Activated T-cell treated with anti-CD3 and anti-CD28 coated beads for 4 hours (primary cell): ENCODE measurements at regions not wholly inside any gene's neighbourhood (a gene's known extent, or its start where the extent isn't known, plus 50 kb on each side); places are given as distances from the start of the nearest gene placed in this dataset.

Experiments
- DNase-seq: peaks from one replicate; pipeline ENCODE4 v3.0.0-alpha.2; 2020

GRCh38 chr22:48368975-48369525, 1458.6 kb downstream of the BRD1 start:
- DNase-seq: no peak

- no peak for DNase-seq
Measured at GRCh38 chr22:48367731-48368130, 1459.9 kb downstream of the BRD1 start.

GRCh38 chr22:48366591-48366990, 1461.1 kb downstream of the BRD1 start:
- no peak for DNase-seq

- DNase-seq: no peak
Measured at GRCh38 chr22:48366056-48366455, 1461.6 kb downstream of the BRD1 start.

- DNase-seq: no peak
Measured at GRCh38 chr22:48365386-48365785, 1462.3 kb downstream of the BRD1 start.

GRCh38 chr22:48362721-48363404, 1464.8 kb downstream of the BRD1 start:
- DNase-seq: no peak

GRCh38 chr22:48361099-48361639, 1466.5 kb downstream of the BRD1 start:
- DNase-seq: no peak

GRCh38 chr22:48359613-48359965, 1468.1 kb downstream of the BRD1 start:
- DNase-seq: no peak

- no peak for DNase-seq
Measured at GRCh38 chr22:48358886-48359612, 1468.6 kb downstream of the BRD1 start.

- DNase-seq: no peak
Measured at GRCh38 chr22:48357961-48358360, 1469.7 kb downstream of the BRD1 start.

- no peak for DNase-seq
Measured at GRCh38 chr22:48357196-48357595, 1470.5 kb downstream of the BRD1 start.

GRCh38 chr22:48356731-48357130, 1470.9 kb downstream of the BRD1 start:
- no peak for DNase-seq

- no peak for DNase-seq
Measured at GRCh38 chr22:48354096-48354495, 1473.6 kb downstream of the BRD1 start.

GRCh38 chr22:48353116-48353947, 1474.3 kb downstream of the BRD1 start:
- DNase-seq: no peak

- no peak for DNase-seq
Measured at GRCh38 chr22:48352086-48352911, 1475.4 kb downstream of the BRD1 start.

GRCh38 chr22:48351376-48352085, 1476.1 kb downstream of the BRD1 start:
- no peak for DNase-seq

- DNase-seq: no peak
Measured at GRCh38 chr22:48350456-48350855, 1477.2 kb downstream of the BRD1 start.

- no peak for DNase-seq
Measured at GRCh38 chr22:48348855-48349254, 1478.8 kb downstream of the BRD1 start.

- DNase-seq: no peak
Measured at GRCh38 chr22:48347311-48347710, 1480.4 kb downstream of the BRD1 start.

- DNase-seq: no peak
Measured at GRCh38 chr22:48346911-48347310, 1480.8 kb downstream of the BRD1 start.

GRCh38 chr22:48346311-48346710, 1481.4 kb downstream of the BRD1 start:
- DNase-seq: no peak

GRCh38 chr22:48345631-48346030, 1482.0 kb downstream of the BRD1 start:
- no peak for DNase-seq
